Right ventricle myocardium superior (tissue), 1 donor: ENCODE measurements at regions not wholly inside any gene's neighbourhood (a gene's known extent, or its start where the extent isn't known, plus 50 kb on each side); places are given as distances from the start of the nearest gene placed in this dataset.
A peak's percentile ranks its signal among the peaks of the same experiment; 100 is the strongest.

Experiments
- ATAC-seq: fragments of 200-7000 bp; cut with Tn5 transposase; one replicate; pipeline ENCODE4 v1.9.1; 2020; ENCODE audit warnings: mild to moderate bottlenecking; ENCODE audit not compliant: poor library complexity
- DNase-seq: peaks from one replicate; pipeline ENCODE4 v3.0.0-alpha.2; 2020
- intact Hi-C: fragments of 100-400 bp; cut with DNase I; formaldehyde crosslinking; loops from one replicate; pipeline ENCODE4 v1.11.2; 2022
- donor health status: DM: no; HTN: yes; CAD: no; lungs with severe emphysema.

- intact Hi-C loops = no loop called here
- ATAC-seq (no peak), DNase-seq (peak; percentile 59)
Measured at GRCh38 chr9:134967547-134967930, 49.8 kb upstream of the FCN1 start.

GRCh38 chr9:134968011-134968822 is 50.5 kb upstream of the FCN1 start:
- no peak for ATAC-seq
- peak; percentile 31 for DNase-seq

GRCh38 chr9:134968823-134969090 is 51.0 kb upstream of the FCN1 start:
- intact Hi-C loops = no loop called here
- DNase-seq (peak; percentile 25), ATAC-seq (no peak)

More at GRCh38 chr9:134968011-134968822, 50.5 kb upstream of the FCN1 start:
- intact Hi-C loops = no loop called here

GRCh38 chr9:134969156-134970045 is 51.7 kb upstream of the FCN1 start:
- intact Hi-C loops = no loop called here
- DNase-seq (peak; percentile 9), ATAC-seq (no peak)

- ATAC-seq (no peak), DNase-seq (no peak)
- intact Hi-C loops = no loop called here
Measured at GRCh38 chr9:134970198-134970597, 52.5 kb upstream of the FCN1 start.

- DNase-seq = no peak
- intact Hi-C loops = no loop called here
- peak; percentile 77 for ATAC-seq
Measured at GRCh38 chr9:134970719-134971118, 53.0 kb upstream of the FCN1 start.

GRCh38 chr9:134971196-134971595 is 53.5 kb upstream of the FCN1 start:
- intact Hi-C loops = no loop called here
- ATAC-seq = peak; percentile 14
- DNase-seq = peak; percentile 17

- DNase-seq (peak; percentile 17), ATAC-seq (no peak)
- intact Hi-C loops = no loop called here
Measured at GRCh38 chr9:134971696-134972095, 54.0 kb upstream of the FCN1 start.

GRCh38 chr9:134972140-134972539 is 54.4 kb upstream of the FCN1 start:
- ATAC-seq (no peak), DNase-seq (peak; percentile 2)

GRCh38 chr9:134975253-134975652 is 57.5 kb upstream of the FCN1 start:
- intact Hi-C loops = no loop called here
- ATAC-seq (no peak), DNase-seq (no peak)

More at GRCh38 chr9:134972140-134972539, 54.4 kb upstream of the FCN1 start:
- intact Hi-C loops = no loop called here

GRCh38 chr9:134976403-134976802 is 58.7 kb upstream of the FCN1 start:
- DNase-seq (no peak), ATAC-seq (no peak)
- intact Hi-C loops = no loop called here

GRCh38 chr9:134978272-134978671 is 60.6 kb upstream of the FCN1 start:
- intact Hi-C loops = no loop called here
- no peak for ATAC-seq
- DNase-seq = no peak

- intact Hi-C loops = loop anchor here (5.0 kb wide), 1 partner anchor 203 kb away; no protein-coding TSS in a partner anchor
- no peak for DNase-seq
- no peak for ATAC-seq
Measured at GRCh38 chr9:134980516-134980915, 62.8 kb upstream of the FCN1 start.

- intact Hi-C loops = loop anchor here (5.0 kb wide), 1 partner anchor 204 kb away; no protein-coding TSS in a partner anchor
- ATAC-seq = no peak
- DNase-seq = no peak
Measured at GRCh38 chr9:134980991-134981390, 63.3 kb upstream of the FCN1 start.

GRCh38 chr9:134981829-134982228 is 64.1 kb upstream of the FCN1 start:
- no peak for DNase-seq

GRCh38 chr9:134982311-134982710 is 64.6 kb upstream of the FCN1 start:
- ATAC-seq = no peak
- intact Hi-C loops = loop anchor here (2.0 to 5.0 kb wide), 2 partner anchors 205 to 284 kb away; no protein-coding TSS in a partner anchor

More at GRCh38 chr9:134981829-134982228, 64.1 kb upstream of the FCN1 start:
- intact Hi-C loops = loop anchor here (2.0 to 5.0 kb wide), 2 partner anchors 205 to 283 kb away; no protein-coding TSS in a partner anchor
- no peak for ATAC-seq

GRCh38 chr9:134983074-134983473 is 65.4 kb upstream of the FCN1 start:
- peak; percentile 80 for ATAC-seq
- DNase-seq = peak; percentile 83
- intact Hi-C loops = loop anchor here (2.0 to 5.0 kb wide), 2 partner anchors 206 to 284 kb away; no protein-coding TSS in a partner anchor

More at GRCh38 chr9:134982311-134982710, 64.6 kb upstream of the FCN1 start:
- DNase-seq = no peak

- intact Hi-C loops = loop anchor here (2.0 to 5.0 kb wide), 2 partner anchors 206 to 285 kb away; no protein-coding TSS in a partner anchor
- DNase-seq = no peak
- no peak for ATAC-seq
Measured at GRCh38 chr9:134983506-134984371, 66.0 kb upstream of the FCN1 start.
